Keratinocyte (primary cell): ENCODE measurements at regions not wholly inside any gene's neighbourhood (a gene's known extent, or its start where the extent isn't known, plus 50 kb on each side); places are given as distances from the start of the nearest gene placed in this dataset.

Source experiments
- DNase-seq: peaks from one replicate; pipeline ENCODE4 v3.0.0-alpha.2; 2011; ENCODE audit warnings: low read depth, missing footprints, low spot score
- FAIRE-seq: peaks from 2 replicates; lab custom pipeline; 2011; peaks lifted over from hg19 to GRCh38; lab: Jason Lieb, UNC
- H2AFZ ChIP-seq: 2 replicates; pipeline ENCODE4 v1.6.0; 2012; ENCODE audit warnings: low read length, control low read depth, inconsistent platforms; ENCODE audit not compliant: control insufficient read depth
- H3K27ac ChIP-seq: 2 replicates; pipeline ENCODE4 v1.5.1; 2011; ENCODE audit warnings: low read length; ENCODE audit not compliant: control insufficient read depth, insufficient read depth
- H3K27me3 ChIP-seq: 3 replicates; pipeline ENCODE4 v1.6.0; 2011; ENCODE audit warnings: low read length; ENCODE audit not compliant: control insufficient read depth, insufficient read depth; ENCODE audit errors: extremely low read depth
- H3K36me3 ChIP-seq, 2 experiments: 2 replicates in 1 of 2; 3 replicates in 1 of 2; pipeline ENCODE4 v1.5.1; 2011; ENCODE audit warnings: low read length in 2 of 2, mild to moderate bottlenecking in 1 of 2; ENCODE audit not compliant: control insufficient read depth in 2 of 2, insufficient read depth in 2 of 2; ENCODE audit errors: extremely low read depth in 1 of 2
- H3K4me1 ChIP-seq: 3 replicates; pipeline ENCODE4 v1.5.1; 2011; ENCODE audit warnings: low read length; ENCODE audit not compliant: control insufficient read depth, insufficient read depth; ENCODE audit errors: extremely low read depth
- H3K4me2 ChIP-seq: 3 replicates; pipeline ENCODE4 v1.6.0; 2011; ENCODE audit warnings: low read depth, low read length; ENCODE audit not compliant: control insufficient read depth, insufficient read depth; ENCODE audit errors: extremely low read depth
- H3K4me3 ChIP-seq, 3 experiments: fragments of 200-600 bp in 1 of 3; sonication (generic) in 1 of 3; 2 replicates in 2 of 3; 3 replicates in 1 of 3; pipeline ENCODE4 v1.5.1; 2011 to 2016; ENCODE audit warnings: low read length in 3 of 3, mild to moderate bottlenecking in 3 of 3, control low read depth in 2 of 3, inconsistent platforms in 1 of 3, low read depth in 1 of 3, mixed read lengths in 1 of 3, mixed run types in 1 of 3, moderate library complexity in 1 of 3; ENCODE audit not compliant: control insufficient read depth in 2 of 3, insufficient read depth in 2 of 3; ENCODE audit errors: extremely low read depth in 1 of 3
- H3K79me2 ChIP-seq: 2 replicates; pipeline ENCODE4 v1.6.0; 2012; ENCODE audit warnings: low read length; ENCODE audit not compliant: control insufficient read depth, insufficient read depth
- H3K9ac ChIP-seq: 3 replicates; pipeline ENCODE4 v1.6.0; 2011; ENCODE audit warnings: low read length; ENCODE audit not compliant: control insufficient read depth, insufficient read depth; ENCODE audit errors: extremely low read depth
- H3K9me1 ChIP-seq: 3 replicates; pipeline ENCODE4 v1.6.0; 2011; ENCODE audit warnings: low read length; ENCODE audit not compliant: control insufficient read depth, insufficient read depth; ENCODE audit errors: extremely low read depth
- H3K9me3 ChIP-seq: 2 replicates; pipeline ENCODE4 v1.5.1; 2012; ENCODE audit warnings: low read depth, low read length; ENCODE audit not compliant: control insufficient read depth
- H4K20me1 ChIP-seq: 3 replicates; pipeline ENCODE4 v1.6.0; 2011; ENCODE audit warnings: low read length; ENCODE audit not compliant: control insufficient read depth, insufficient read depth; ENCODE audit errors: extremely low read depth
- EZH2 ChIP-seq: IDR thresholded peaks from one replicate; pipeline ENCODE4 v1.6.1; 2012; ENCODE audit warnings: inconsistent platforms, mild to moderate bottlenecking, low read length, moderate library complexity
- dilution Hi-C: fragments of 300-500 bp; cut with MboI; formaldehyde crosslinking; loops from one replicate; pipeline ENCODE4 v1.7.0; 2020; ENCODE audit warnings: low sequenced_read_pairs; ENCODE audit not compliant: extremely low pct_ligation_motif_present
- TF ChIP-seq, protein P1 (sequence below), 3 experiments: IDR thresholded peaks in 1 of 3; conservative IDR thresholded peaks in 1 of 3; optimal IDR thresholded peaks in 1 of 3; 2 replicates in 2 of 3; 3 replicates in 1 of 3; pipeline versions ENCODE3 to v1.5.1; 2011; ENCODE audit warnings: low read length in 3 of 3, mild to moderate bottlenecking in 3 of 3, moderate library complexity in 2 of 3, control low read depth in 1 of 3, inconsistent platforms in 1 of 3; ENCODE audit not compliant: insufficient read depth in 2 of 3; ENCODE audit errors: extremely low read depth in 1 of 3

DNA sequence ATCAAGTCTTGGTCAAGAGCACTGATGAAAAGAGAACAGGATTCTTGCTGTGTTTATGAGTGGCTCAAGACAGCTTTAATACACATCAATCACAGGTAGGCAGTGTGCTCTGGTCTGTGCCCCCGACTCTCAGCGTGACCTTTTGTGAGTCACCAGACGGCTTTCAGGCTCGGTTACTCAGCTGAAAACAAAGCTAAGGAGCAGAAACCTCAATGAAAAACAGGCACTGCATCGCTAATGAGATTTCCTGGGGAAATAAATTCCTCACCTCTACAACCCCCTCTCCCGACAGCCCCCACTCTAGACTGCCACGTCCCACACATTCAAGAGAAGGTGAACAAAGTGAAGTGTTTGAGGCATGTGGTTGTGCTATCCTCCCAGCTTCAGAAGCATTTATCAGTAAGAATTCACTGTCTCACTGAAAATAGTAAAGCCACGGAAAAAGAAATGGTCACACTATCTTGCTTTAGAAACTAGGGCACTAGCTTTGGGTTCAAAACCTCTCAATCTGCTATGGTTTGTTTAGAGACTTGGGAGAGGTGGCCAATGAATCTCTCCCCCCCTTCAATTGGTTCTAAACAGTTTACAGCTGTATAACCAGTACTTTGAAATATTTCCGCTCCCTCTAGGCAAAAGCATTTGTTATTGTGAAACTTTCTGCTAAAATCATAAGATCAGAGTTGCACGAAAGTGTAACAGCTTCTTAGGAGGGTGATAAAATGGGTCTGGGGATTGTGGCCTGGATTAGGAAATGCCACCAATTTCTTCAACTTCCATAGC lies 199.5 kb upstream of the PMFBP1 start:
- H3K9me3 ChIP-seq: no peaks in the 10 kb centered on the region
- H3K27ac ChIP-seq: no peak overlapping the region
- FAIRE-seq (no peak), DNase-seq (no peak)
- TF ChIP-seq EZH2: no peak
- TF ChIP-seq, protein P1, sequence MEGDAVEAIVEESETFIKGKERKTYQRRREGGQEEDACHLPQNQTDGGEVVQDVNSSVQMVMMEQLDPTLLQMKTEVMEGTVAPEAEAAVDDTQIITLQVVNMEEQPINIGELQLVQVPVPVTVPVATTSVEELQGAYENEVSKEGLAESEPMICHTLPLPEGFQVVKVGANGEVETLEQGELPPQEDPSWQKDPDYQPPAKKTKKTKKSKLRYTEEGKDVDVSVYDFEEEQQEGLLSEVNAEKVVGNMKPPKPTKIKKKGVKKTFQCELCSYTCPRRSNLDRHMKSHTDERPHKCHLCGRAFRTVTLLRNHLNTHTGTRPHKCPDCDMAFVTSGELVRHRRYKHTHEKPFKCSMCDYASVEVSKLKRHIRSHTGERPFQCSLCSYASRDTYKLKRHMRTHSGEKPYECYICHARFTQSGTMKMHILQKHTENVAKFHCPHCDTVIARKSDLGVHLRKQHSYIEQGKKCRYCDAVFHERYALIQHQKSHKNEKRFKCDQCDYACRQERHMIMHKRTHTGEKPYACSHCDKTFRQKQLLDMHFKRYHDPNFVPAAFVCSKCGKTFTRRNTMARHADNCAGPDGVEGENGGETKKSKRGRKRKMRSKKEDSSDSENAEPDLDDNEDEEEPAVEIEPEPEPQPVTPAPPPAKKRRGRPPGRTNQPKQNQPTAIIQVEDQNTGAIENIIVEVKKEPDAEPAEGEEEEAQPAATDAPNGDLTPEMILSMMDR (optimal IDR thresholded peaks at IDR 0.05 in 1 of 3, IDR thresholded peaks at IDR 0.05 in 1 of 3, conservative IDR thresholded peaks at IDR 0.05 in 1 of 3; ENCODE audit: extremely low read depth in 1 of 3, insufficient read depth in 2 of 3, low read length in 3 of 3): no peak
- H3K79me2 ChIP-seq: no peaks in the 10 kb centered on the region
- no peak overlapping the region for H2AFZ ChIP-seq
- no peak overlapping the region for H3K4me2 ChIP-seq
- H3K4me1 ChIP-seq: peaks cover 4% of the 10 kb centered on the region
- dilution Hi-C loops: no loop called here
- H3K9me1 ChIP-seq: no peaks in the 10 kb centered on the region
- no peaks in the 10 kb centered on the region for H4K20me1 ChIP-seq
- no peaks in the 10 kb centered on the region for H3K36me3 ChIP-seq
- H3K27me3 ChIP-seq: no peaks in the 10 kb centered on the region
- no peak overlapping the region for H3K9ac ChIP-seq
- H3K4me3 ChIP-seq: no peak overlapping the region

DNA sequence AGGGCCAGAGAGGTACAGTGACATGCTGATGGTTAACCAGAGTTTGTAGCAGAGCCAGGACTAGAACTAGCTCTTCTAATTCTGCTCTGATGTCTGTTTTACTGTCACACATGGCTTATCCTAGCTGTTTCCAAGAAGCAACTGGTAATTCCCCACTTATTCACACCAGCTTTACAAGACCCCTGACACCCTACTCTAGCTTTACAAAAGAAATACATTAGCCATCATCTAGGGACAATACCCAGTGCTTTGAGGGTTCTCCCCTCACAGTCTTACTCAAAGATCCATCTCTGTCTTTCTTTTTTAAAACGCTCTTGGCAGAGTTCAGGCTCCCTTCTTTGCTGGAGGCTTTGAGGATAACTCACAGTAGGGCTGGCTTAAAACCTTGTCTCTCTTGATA lies 197.3 kb upstream of the PMFBP1 start:
- Histone ChIP-seq H3K9ac (no peak overlapping the region), H3K9me1 (no peaks in the 10 kb centered on the region), H3K4me3 (no peak overlapping the region), H3K27me3 (no peaks in the 10 kb centered on the region), H4K20me1 (no peaks in the 10 kb centered on the region), H3K4me2 (no peak overlapping the region), H3K9me3 (no peaks in the 10 kb centered on the region), H3K4me1 (peaks cover 4% of the 10 kb centered on the region), H3K36me3 (no peaks in the 10 kb centered on the region), H3K27ac (no peak overlapping the region), H3K79me2 (no peaks in the 10 kb centered on the region), H2AFZ (no peak overlapping the region)
- FAIRE-seq (no peak), DNase-seq (no peak)
- TF ChIP-seq EZH2: no peak
- TF ChIP-seq, protein P1 (optimal IDR thresholded peaks at IDR 0.05 in 1 of 3, IDR thresholded peaks at IDR 0.05 in 1 of 3, conservative IDR thresholded peaks at IDR 0.05 in 1 of 3; ENCODE audit: extremely low read depth in 1 of 3, insufficient read depth in 2 of 3, low read length in 3 of 3): no peak
- dilution Hi-C loops: no loop called here
